HK-2 (cell line): ENCODE measurements at regions not wholly inside any gene's neighbourhood (a gene's known extent, or its start where the extent isn't known, plus 50 kb on each side); places are given as distances from the start of the nearest gene placed in this dataset.

Source experiments
- DNase-seq: peaks from one replicate; pipeline ENCODE4 v3.0.0-alpha.2; 2018; ENCODE audit not compliant: unreplicated experiment

DNA sequence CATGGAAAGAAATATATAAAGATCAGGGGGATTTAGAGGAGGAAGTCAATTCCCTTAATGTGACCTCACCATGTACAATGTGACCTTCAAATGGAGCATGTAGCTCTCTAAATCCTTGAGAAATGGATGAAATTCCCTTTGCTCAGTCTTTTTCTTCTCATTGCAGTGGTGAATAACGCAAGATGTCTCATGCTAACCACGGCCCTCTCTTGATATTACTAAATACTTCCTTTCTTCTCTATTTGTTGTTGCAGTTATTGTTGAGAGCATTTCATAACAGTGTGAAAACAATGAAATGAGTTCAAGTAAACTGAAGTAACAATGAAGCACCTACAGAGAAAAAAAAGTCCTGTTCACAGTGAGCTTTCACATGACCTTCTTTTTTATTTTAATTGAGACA, 55.6 kb downstream of the ZNF281 start:
- no peak for DNase-seq

DNA sequence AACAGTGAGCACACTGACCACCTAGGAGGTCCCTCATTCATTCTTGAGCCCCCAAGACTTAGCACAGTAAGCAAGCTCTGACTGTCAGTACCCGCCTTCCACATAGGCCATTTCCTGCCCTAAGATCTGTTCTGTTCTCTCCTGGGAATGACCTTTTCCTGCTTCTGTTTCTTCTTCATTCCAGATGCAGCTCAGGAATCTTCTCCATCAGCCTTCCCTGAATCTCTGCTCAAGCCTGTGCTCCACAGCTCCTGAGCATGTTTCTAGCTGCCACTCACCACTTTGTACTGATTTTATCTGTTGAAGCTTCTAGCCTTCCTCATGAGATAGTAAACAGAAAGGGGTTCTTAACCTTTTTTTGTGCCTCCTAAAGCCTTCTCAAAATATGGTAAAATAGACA, 56.6 kb downstream of the ZNF281 start:
- DNase-seq: no peak

GRCh38 chr1:200351826-200352549, 57.8 kb downstream of the ZNF281 start:
- no peak for DNase-seq

GRCh38 chr1:200351425-200351824, 58.4 kb downstream of the ZNF281 start:
- no peak for DNase-seq

- DNase-seq: no peak
These were observed 63.1 kb downstream of the ZNF281 start for GRCh38 chr1:200346700-200347099.

- DNase-seq: no peak
These were observed 64.3 kb downstream of the ZNF281 start for GRCh38 chr1:200345520-200345919.

- DNase-seq: no peak
These were observed 66.0 kb downstream of the ZNF281 start for GRCh38 chr1:200343874-200344273.

- no peak for DNase-seq
These were observed 67.1 kb downstream of the ZNF281 start for GRCh38 chr1:200342511-200343311.

GRCh38 chr1:200338451-200338850, 71.4 kb downstream of the ZNF281 start:
- DNase-seq: no peak

DNA sequence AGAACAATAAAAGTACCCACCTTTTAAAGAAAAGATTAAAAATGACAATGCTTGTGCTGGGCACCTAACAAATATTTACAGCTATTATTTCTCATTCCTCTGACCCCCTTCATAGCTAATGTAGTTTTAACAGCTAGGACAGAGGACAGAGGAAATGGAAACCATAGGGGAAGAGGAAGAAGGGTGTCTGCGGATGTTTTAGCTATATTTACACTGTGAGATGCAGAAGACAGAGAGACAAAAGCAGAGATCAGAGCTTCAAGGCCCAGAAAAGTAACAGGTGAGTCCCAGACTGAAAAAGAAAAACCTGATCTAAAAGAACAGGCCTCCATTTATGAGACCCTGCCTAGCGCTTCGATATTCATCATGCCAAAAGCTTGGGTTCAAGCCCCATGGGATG, 72.0 kb downstream of the ZNF281 start:
- DNase-seq: no peak

DNA sequence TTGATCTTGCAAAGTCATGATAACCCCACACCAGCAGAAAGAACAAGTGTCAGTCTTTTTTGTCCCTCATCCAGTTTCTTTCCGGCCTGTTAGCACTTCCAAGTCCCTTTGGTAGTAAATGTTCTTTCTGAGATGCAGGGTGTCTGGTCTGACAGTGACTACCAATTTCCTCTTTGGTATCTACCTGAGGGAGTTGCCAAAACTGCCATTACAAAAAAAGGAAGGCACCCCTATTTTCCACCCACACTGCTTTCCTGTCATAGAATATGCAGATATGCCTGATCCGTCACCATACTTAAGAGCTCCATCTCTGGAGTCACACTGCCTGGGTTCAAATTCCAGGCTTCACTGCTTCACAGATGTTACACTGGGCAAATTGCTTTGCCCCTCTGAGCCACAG, 72.4 kb downstream of the ZNF281 start:
- DNase-seq: no peak

DNA sequence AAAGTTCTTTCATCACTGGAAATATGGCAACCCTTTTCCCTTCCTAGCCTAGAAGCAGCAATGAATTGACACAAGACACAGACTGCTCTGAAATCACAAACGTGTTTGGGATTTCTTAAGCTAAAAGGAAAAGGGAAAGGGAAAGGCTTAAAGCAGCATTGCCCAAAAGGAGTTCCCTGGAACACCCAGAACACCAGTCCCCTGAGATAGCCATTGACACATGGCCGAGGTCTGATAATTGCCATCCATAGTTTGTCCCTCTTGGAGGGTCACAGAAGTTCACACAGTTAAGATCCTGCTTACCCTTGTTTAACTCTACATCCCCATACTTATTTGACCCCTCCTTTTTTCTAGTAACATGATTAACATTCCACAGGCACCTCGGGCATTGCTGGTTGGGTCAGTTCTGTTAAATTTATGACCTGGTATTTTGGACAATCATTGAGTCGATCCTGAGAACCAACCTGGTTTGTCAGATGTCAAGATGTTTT, 72.9 kb downstream of the ZNF281 start:
- DNase-seq: no peak

DNA sequence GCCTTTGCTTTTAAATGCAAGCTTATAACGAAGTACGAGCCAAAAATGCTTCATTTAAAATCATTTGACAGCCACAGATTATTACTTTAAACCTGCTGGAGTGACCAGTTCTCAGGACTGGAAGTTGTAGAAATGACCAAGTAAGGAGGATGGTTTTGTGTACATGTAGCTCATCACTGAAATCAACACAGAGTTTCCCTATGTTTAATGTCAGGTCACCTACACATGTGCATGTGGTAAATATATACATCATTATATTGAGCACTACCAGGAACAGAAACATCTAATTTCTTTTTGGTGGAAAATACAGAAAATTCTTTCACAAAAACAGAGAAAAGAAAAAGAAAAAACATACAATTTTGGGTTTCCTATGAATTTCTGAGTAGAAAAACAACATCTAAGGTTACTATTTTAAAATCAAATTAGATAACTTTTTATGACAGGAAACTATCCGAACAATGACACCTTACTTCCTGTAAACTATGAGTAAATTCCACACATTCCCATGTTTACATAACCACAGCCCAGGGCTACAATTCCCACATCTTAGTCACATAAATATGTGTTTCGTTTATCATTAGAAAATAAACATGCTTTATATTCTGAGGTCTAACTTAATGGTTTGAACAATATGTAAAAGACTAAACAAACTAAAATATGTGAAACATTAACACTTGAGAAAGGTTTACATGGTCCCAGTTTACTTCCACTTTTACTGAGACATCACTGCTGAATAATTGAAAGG, 73.6 kb downstream of the ZNF281 start:
- no peak for DNase-seq

DNA sequence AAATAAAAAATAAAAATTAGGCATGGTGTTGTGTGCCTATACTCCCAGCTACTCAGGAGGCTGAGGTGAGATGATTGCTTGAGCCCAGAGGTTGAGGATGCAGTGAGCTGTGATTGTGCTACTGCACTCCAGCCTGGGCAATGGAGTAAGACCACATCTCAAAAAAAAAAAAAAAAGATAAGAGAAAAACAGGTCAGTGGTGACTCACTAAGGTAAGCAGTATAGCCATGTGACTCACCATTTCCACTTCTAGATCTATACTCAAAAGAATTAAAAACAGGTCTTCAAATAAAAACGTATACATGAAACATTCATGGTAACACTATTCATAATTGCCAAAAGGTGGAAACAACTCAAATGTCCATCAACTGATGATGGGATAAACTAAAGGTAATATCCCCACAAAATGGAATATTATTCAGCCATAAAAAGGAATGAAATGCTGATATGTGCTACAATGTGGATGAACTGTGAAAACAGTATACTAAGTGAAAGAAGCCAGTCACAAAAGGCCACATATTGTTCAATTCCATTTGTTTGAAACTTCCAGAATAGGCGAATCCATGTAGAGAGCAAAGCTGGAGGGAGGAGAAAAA, 75.1 kb downstream of the ZNF281 start:
- DNase-seq: no peak

DNA sequence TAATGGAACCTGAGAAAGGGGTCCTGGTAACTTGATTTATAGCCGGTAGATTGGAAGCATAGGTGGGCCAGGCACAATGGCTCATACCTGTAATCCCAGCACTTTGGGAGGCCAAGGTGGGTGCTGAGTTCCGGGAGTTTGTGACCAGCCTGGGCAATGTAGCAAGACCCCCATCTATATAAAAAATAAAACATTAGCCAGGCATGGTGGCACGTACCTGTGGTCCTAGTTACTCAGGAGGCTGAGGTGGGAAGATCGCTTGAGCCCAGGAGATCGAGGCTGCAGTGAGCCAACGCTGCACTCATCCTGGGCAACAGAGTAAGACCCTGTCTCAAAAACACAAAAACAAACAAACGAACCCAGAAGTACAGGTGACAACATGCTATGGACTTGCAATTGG, 76.5 kb downstream of the ZNF281 start:
- DNase-seq: no peak

DNA sequence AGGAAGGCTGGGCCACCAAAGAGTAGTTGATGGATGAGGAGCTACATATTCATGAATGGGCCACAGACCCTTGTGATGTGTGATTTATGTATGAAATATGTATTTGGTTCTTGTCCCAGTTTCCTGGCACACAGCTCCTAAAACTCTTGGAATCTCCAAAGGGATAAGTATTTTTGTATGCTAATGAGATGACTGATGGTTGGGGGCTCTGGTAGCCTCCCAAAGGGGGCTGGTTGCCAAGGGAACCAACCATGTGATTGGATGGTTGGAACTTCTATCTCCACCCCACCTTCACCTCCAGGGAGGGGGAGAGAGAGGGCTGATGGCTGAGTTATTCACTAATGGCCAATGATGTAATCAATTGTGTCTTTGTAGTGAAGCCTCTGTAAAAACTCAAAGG, 77.1 kb downstream of the ZNF281 start:
- DNase-seq: no peak

- no peak for DNase-seq
These were observed 79.0 kb downstream of the ZNF281 start for GRCh38 chr1:200330741-200331428.

- no peak for DNase-seq
These were observed 80.5 kb downstream of the ZNF281 start for GRCh38 chr1:200329208-200329882.

- no peak for DNase-seq
These were observed 81.5 kb downstream of the ZNF281 start for GRCh38 chr1:200328379-200328778.

DNA sequence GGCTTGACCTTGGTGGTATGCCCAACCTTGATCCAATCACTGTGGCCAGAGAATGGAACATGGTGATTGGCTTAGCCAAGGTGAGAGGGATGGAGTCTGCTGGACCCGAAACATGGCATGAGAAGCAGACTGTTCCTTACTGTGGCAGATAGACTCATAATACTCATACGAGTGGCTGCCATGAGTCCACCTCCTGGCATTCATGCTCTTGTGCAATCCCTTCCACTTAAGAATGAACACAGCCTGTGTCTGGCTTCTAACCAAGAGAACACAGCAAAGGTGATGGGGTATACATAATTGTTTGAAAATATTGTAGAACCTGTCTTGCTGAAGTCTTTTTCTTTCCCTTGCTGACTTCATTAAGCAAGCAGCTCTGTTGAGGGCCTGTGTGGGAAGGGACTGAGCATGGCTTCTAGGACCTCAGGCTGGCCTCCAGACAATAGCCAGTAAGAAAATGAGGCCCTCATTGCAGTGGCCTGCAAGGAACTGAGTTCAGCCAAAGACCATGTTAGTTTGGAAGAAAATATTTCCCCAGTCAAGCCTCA, 85.9 kb downstream of the ZNF281 start:
- no peak for DNase-seq

GRCh38 chr1:200319148-200319547, 90.7 kb downstream of the ZNF281 start:
- DNase-seq: no peak
